CD8-positive, alpha-beta memory T cell (primary cell): ENCODE measurements at regions not wholly inside any gene's neighbourhood (a gene's known extent, or its start where the extent isn't known, plus 50 kb on each side); places are given as distances from the start of the nearest gene placed in this dataset.

ENCODE experiments used
- CTCF ChIA-PET: fragments of 350-600 bp; sonication (Branson Sonifier 250); formaldehyde crosslinking; loops from one replicate; lab custom pipeline; 2021; ENCODE audit warnings: antibody characterized with exemption; lab: Charles Lee
- POLR2A ChIA-PET: fragments of 350-600 bp; sonication (Branson Sonifier 250); formaldehyde crosslinking; loops from one replicate; lab custom pipeline; 2021; ENCODE audit warnings: antibody characterized with exemption; lab: Charles Lee
- DNase-seq, 5 donors: peaks; one replicate each; pipeline versions ENCODE4 v3.0.0 to v3.0.0-alpha.2; 2020 to 2022; ENCODE audit warnings: mixed read lengths in 1 of 5
- H3K27ac ChIP-seq: one replicate; pipeline ENCODE4 v1.7.0; 2013; ENCODE audit warnings: low read depth, mild to moderate bottlenecking, low read length, moderate library complexity
- H3K27me3 ChIP-seq: 2 replicates; pipeline ENCODE4 v1.7.0; 2013; ENCODE audit warnings: low read length, mild to moderate bottlenecking; ENCODE audit not compliant: insufficient read depth, poor library complexity, severe bottlenecking
- H3K36me3 ChIP-seq: 2 replicates; pipeline ENCODE4 v1.7.0; 2013; ENCODE audit warnings: mild to moderate bottlenecking, low read length, moderate library complexity; ENCODE audit not compliant: insufficient read depth
- H3K4me1 ChIP-seq: 2 replicates; pipeline ENCODE4 v1.7.0; 2013; ENCODE audit warnings: mild to moderate bottlenecking, low read length, moderate library complexity; ENCODE audit not compliant: insufficient read depth
- H3K4me3 ChIP-seq: 2 replicates; pipeline ENCODE4 v1.7.0; 2013; ENCODE audit warnings: mild to moderate bottlenecking, low read length
- H3K9me3 ChIP-seq: 2 replicates; pipeline ENCODE4 v1.7.0; 2013; ENCODE audit warnings: mild to moderate bottlenecking, low read length
- H3K27ac Mint-ChIP-seq, 8 donors: one replicate each; pipeline ENCODE4 v1.8.0; 2020 to 2021; ENCODE audit warnings: mixed read lengths in 8 of 8, mild to moderate bottlenecking in 6 of 8, inconsistent platforms in 3 of 8, moderate library complexity in 3 of 8
- H3K27me3 Mint-ChIP-seq, 2 donors: one replicate each; pipeline ENCODE4 v1.8.0; 2020 to 2021; ENCODE audit warnings: mixed read lengths in 2 of 2, mild to moderate bottlenecking in 1 of 2, moderate library complexity in 1 of 2
- H3K36me3 Mint-ChIP-seq, 3 donors: one replicate each; pipeline ENCODE4 v1.8.0; 2020 to 2021; ENCODE audit warnings: mixed read lengths in 3 of 3, inconsistent platforms in 1 of 3, mild to moderate bottlenecking in 1 of 3
- H3K4me1 Mint-ChIP-seq, 3 donors: one replicate each; pipeline ENCODE4 v1.8.0; 2020 to 2021; ENCODE audit warnings: mixed read lengths in 3 of 3, inconsistent platforms in 1 of 3, mild to moderate bottlenecking in 1 of 3
- H3K4me3 Mint-ChIP-seq, 7 donors: one replicate each; pipeline ENCODE4 v1.8.0; 2020 to 2021; ENCODE audit warnings: mixed read lengths in 7 of 7, mild to moderate bottlenecking in 6 of 7, moderate library complexity in 4 of 7, inconsistent platforms in 2 of 7
- H3K9me3 Mint-ChIP-seq, 5 donors: one replicate each; pipeline ENCODE4 v1.8.0; 2020 to 2022; ENCODE audit warnings: mixed read lengths in 5 of 5, mild to moderate bottlenecking in 3 of 5, moderate library complexity in 2 of 5, inconsistent platforms in 1 of 5

GRCh38 chr14:58876608-58877007 lies 238.8 kb downstream of the DACT1 start:
- no peaks in the 10 kb centered on the region for H3K36me3 Mint-ChIP-seq
- H3K4me3 ChIP-seq = no peak overlapping the region
- H3K4me1 ChIP-seq = no peaks in the 10 kb centered on the region
- H3K4me1 Mint-ChIP-seq = no peaks in the 10 kb centered on the region
- H3K9me3 Mint-ChIP-seq = no peaks in the 10 kb centered on the region
- no peaks in the 10 kb centered on the region for H3K36me3 ChIP-seq
- H3K27me3 ChIP-seq = no peaks in the 10 kb centered on the region
- H3K27ac Mint-ChIP-seq = no peak overlapping the region
- no peaks in the 10 kb centered on the region for H3K27me3 Mint-ChIP-seq
- CTCF ChIA-PET = no interaction called here
- no peak overlapping the region for H3K4me3 Mint-ChIP-seq
- H3K9me3 ChIP-seq = no peaks in the 10 kb centered on the region
- DNase-seq = no peak
- POLR2A ChIA-PET = no interaction called here
- no peak overlapping the region for H3K27ac ChIP-seq

- CTCF ChIA-PET = no interaction called here
- Histone ChIP-seq H3K36me3 (no peaks in the 10 kb centered on the region), H3K9me3 (no peaks in the 10 kb centered on the region), H3K27me3 (no peaks in the 10 kb centered on the region), H3K4me3 (no peak overlapping the region), H3K27ac (no peak overlapping the region), H3K4me1 (no peaks in the 10 kb centered on the region)
- no peak for DNase-seq
- POLR2A ChIA-PET = no interaction called here
- Mint-ChIP-seq H3K36me3 (no peaks in the 10 kb centered on the region), H3K27me3 (no peaks in the 10 kb centered on the region), H3K27ac (no peak overlapping the region), H3K4me3 (no peak overlapping the region), H3K4me1 (no peaks in the 10 kb centered on the region), H3K9me3 (no peaks in the 10 kb centered on the region)
These were observed 240.8 kb downstream of the DACT1 start for GRCh38 chr14:58878439-58879139.

GRCh38 chr14:58881433-58881832 lies 243.7 kb downstream of the DACT1 start:
- no peak overlapping the region for H3K4me3 ChIP-seq
- no peak overlapping the region for H3K27ac ChIP-seq
- no peaks in the 10 kb centered on the region for H3K4me1 Mint-ChIP-seq
- ChIA-PET POLR2A (no interaction called here), CTCF (no interaction called here)
- H3K36me3 ChIP-seq = no peaks in the 10 kb centered on the region
- no peaks in the 10 kb centered on the region for H3K9me3 ChIP-seq
- no peaks in the 10 kb centered on the region for H3K27me3 ChIP-seq
- H3K9me3 Mint-ChIP-seq = peaks cover 0 to under 1% (median 0%) of the 10 kb centered on the region in 5 donors
- no peak overlapping the region for H3K27ac Mint-ChIP-seq
- no peaks in the 10 kb centered on the region for H3K27me3 Mint-ChIP-seq
- no peak overlapping the region for H3K4me3 Mint-ChIP-seq
- DNase-seq = no peak
- H3K4me1 ChIP-seq = no peaks in the 10 kb centered on the region
- no peaks in the 10 kb centered on the region for H3K36me3 Mint-ChIP-seq

GRCh38 chr14:58882577-58883018 lies 244.8 kb downstream of the DACT1 start:
- H3K36me3 ChIP-seq = no peaks in the 10 kb centered on the region
- H3K9me3 ChIP-seq = no peaks in the 10 kb centered on the region
- no peak overlapping the region for H3K4me3 ChIP-seq
- H3K36me3 Mint-ChIP-seq = no peaks in the 10 kb centered on the region
- peaks cover 0 to 8% (median 0%) of the 10 kb centered on the region in 5 donors for H3K9me3 Mint-ChIP-seq
- H3K27ac Mint-ChIP-seq = no peak overlapping the region
- no peak overlapping the region for H3K27ac ChIP-seq
- CTCF ChIA-PET = no interaction called here
- H3K4me3 Mint-ChIP-seq = no peak overlapping the region
- H3K4me1 Mint-ChIP-seq = no peaks in the 10 kb centered on the region
- no peaks in the 10 kb centered on the region for H3K27me3 ChIP-seq
- no peaks in the 10 kb centered on the region for H3K4me1 ChIP-seq
- no peaks in the 10 kb centered on the region for H3K27me3 Mint-ChIP-seq
- POLR2A ChIA-PET = no interaction called here
- no peak for DNase-seq

GRCh38 chr14:58884442-58884841 lies 246.7 kb downstream of the DACT1 start:
- no peaks in the 10 kb centered on the region for H3K27me3 Mint-ChIP-seq
- no peak for DNase-seq
- no peaks in the 10 kb centered on the region for H3K36me3 Mint-ChIP-seq
- H3K9me3 Mint-ChIP-seq = peaks cover 0 to 8% (median 0%) of the 10 kb centered on the region in 5 donors
- Histone ChIP-seq H3K4me3 (no peak overlapping the region), H3K36me3 (no peaks in the 10 kb centered on the region), H3K9me3 (no peaks in the 10 kb centered on the region), H3K27ac (no peak overlapping the region), H3K4me1 (no peaks in the 10 kb centered on the region), H3K27me3 (no peaks in the 10 kb centered on the region)
- H3K4me3 Mint-ChIP-seq = no peak overlapping the region
- no peak overlapping the region for H3K27ac Mint-ChIP-seq
- no peaks in the 10 kb centered on the region for H3K4me1 Mint-ChIP-seq
- POLR2A ChIA-PET = no interaction called here
- CTCF ChIA-PET = no interaction called here

- Histone ChIP-seq H3K27me3 (no peaks in the 10 kb centered on the region), H3K4me1 (no peaks in the 10 kb centered on the region), H3K27ac (no peak overlapping the region), H3K9me3 (no peaks in the 10 kb centered on the region), H3K4me3 (no peak overlapping the region), H3K36me3 (no peaks in the 10 kb centered on the region)
- Mint-ChIP-seq H3K27ac (no peak overlapping the region), H3K36me3 (no peaks in the 10 kb centered on the region), H3K9me3 (peaks cover 0 to 8% (median 2%) of the 10 kb centered on the region in 5 donors), H3K4me1 (no peaks in the 10 kb centered on the region), H3K4me3 (no peak overlapping the region), H3K27me3 (no peaks in the 10 kb centered on the region)
- ChIA-PET CTCF (no interaction called here), POLR2A (no interaction called here)
- DNase-seq = no peak
These were observed 250.2 kb downstream of the DACT1 start for GRCh38 chr14:58887931-58888330.

- Histone ChIP-seq H3K4me1 (no peaks in the 10 kb centered on the region), H3K36me3 (no peaks in the 10 kb centered on the region), H3K9me3 (no peaks in the 10 kb centered on the region), H3K27me3 (no peaks in the 10 kb centered on the region), H3K4me3 (no peak overlapping the region), H3K27ac (no peak overlapping the region)
- H3K27me3 Mint-ChIP-seq = peaks cover 0 to 1% of the 10 kb centered on the region in 2 donors
- H3K9me3 Mint-ChIP-seq = peaks cover 0 to 5% (median 3%) of the 10 kb centered on the region in 5 donors
- no peaks in the 10 kb centered on the region for H3K4me1 Mint-ChIP-seq
- no peak overlapping the region for H3K4me3 Mint-ChIP-seq
- H3K27ac Mint-ChIP-seq = no peak overlapping the region
- H3K36me3 Mint-ChIP-seq = no peaks in the 10 kb centered on the region
- CTCF ChIA-PET = no interaction called here
- POLR2A ChIA-PET = no interaction called here
- no peak for DNase-seq
These were observed 261.0 kb downstream of the DACT1 start for GRCh38 chr14:58898655-58899316.

GRCh38 chr14:58899317-58899713 lies 261.6 kb downstream of the DACT1 start:
- H3K36me3 Mint-ChIP-seq = no peaks in the 10 kb centered on the region
- ChIA-PET CTCF (no interaction called here), POLR2A (no interaction called here)
- H3K4me3 ChIP-seq = no peak overlapping the region
- no peak overlapping the region for H3K4me3 Mint-ChIP-seq
- no peak overlapping the region for H3K27ac ChIP-seq
- no peaks in the 10 kb centered on the region for H3K4me1 Mint-ChIP-seq
- no peaks in the 10 kb centered on the region for H3K4me1 ChIP-seq
- H3K9me3 ChIP-seq = no peaks in the 10 kb centered on the region
- peaks cover 0 to 5% (median 3%) of the 10 kb centered on the region in 5 donors for H3K9me3 Mint-ChIP-seq
- no peaks in the 10 kb centered on the region for H3K36me3 ChIP-seq
- H3K27me3 ChIP-seq = no peaks in the 10 kb centered on the region
- DNase-seq = no peak
- H3K27me3 Mint-ChIP-seq = peaks cover 0 to 1% of the 10 kb centered on the region in 2 donors
- H3K27ac Mint-ChIP-seq = no peak overlapping the region
